Mesothelial cell of epicardium (in vitro differentiated cells): ENCODE measurements at regions not wholly inside any gene's neighbourhood (a gene's known extent, or its start where the extent isn't known, plus 50 kb on each side); places are given as distances from the start of the nearest gene placed in this dataset.
A peak's percentile ranks its signal among the peaks of the same experiment; 100 is the strongest.

ENCODE experiments used
- DNase-seq, 2 experiments: peaks; one replicate each; pipeline ENCODE4 v3.0.0; 2021; ENCODE audit warnings: low spot score in 2 of 2; ENCODE audit not compliant: unreplicated experiment in 2 of 2
- H3K27ac Mint-ChIP-seq: 2 replicates; pipeline ENCODE4 v1.8.0; 2021; ENCODE audit warnings: mixed read lengths
- H3K27me3 Mint-ChIP-seq: 2 replicates; pipeline ENCODE4 v1.8.0; 2021; ENCODE audit warnings: low read depth, mixed read lengths
- H3K36me3 Mint-ChIP-seq: 2 replicates; pipeline ENCODE4 v1.8.0; 2021; ENCODE audit warnings: mixed read lengths
- H3K4me1 Mint-ChIP-seq: 2 replicates; pipeline ENCODE4 v1.8.0; 2021; ENCODE audit warnings: mixed read lengths
- H3K4me3 Mint-ChIP-seq: 2 replicates; pipeline ENCODE4 v1.8.0; 2021; ENCODE audit warnings: mild to moderate bottlenecking, moderate library complexity, mixed read lengths
- H3K9me3 Mint-ChIP-seq: 2 replicates; pipeline ENCODE4 v1.8.0; 2021; ENCODE audit warnings: mixed read lengths
- CTCF ChIP-seq: fragments of 200-600 bp; sonication (generic); IDR thresholded peaks from one replicate; pipeline ENCODE4 v1.5.0; 2021; ENCODE audit warnings: antibody characterized with exemption; ENCODE audit not compliant: unreplicated experiment

- Mint-ChIP-seq H3K36me3 (no peaks in the 10 kb centered on the region), H3K27ac (no peak overlapping the region), H3K4me1 (no peaks in the 10 kb centered on the region)
Measured at GRCh38 chr6:166097914-166098522, 69.6 kb downstream of the TBXT start.

GRCh38 chr6:166087852-166088251 lies 79.8 kb downstream of the TBXT start:
- no peak for DNase-seq
- Mint-ChIP-seq H3K27ac (no peak overlapping the region), H3K4me3 (no peak overlapping the region), H3K27me3 (peaks cover 18% of the 10 kb centered on the region), H3K36me3 (no peaks in the 10 kb centered on the region), H3K9me3 (no peaks in the 10 kb centered on the region), H3K4me1 (no peaks in the 10 kb centered on the region)
- no peak for TF ChIP-seq CTCF

More at GRCh38 chr6:166097914-166098522, 69.6 kb downstream of the TBXT start:
- Mint-ChIP-seq H3K4me3 (peak overlapping the region; percentile 72), H3K27me3 (peaks cover 54% of the 10 kb centered on the region), H3K9me3 (peaks cover 27% of the 10 kb centered on the region)
- DNase-seq: peak; percentile 70 to 93
- peak; percentile 94 for TF ChIP-seq CTCF

GRCh38 chr6:166087246-166087645 lies 80.4 kb downstream of the TBXT start:
- Mint-ChIP-seq H3K4me3 (no peak overlapping the region), H3K4me1 (no peaks in the 10 kb centered on the region), H3K27ac (no peak overlapping the region), H3K27me3 (peaks cover 18% of the 10 kb centered on the region), H3K9me3 (no peaks in the 10 kb centered on the region), H3K36me3 (no peaks in the 10 kb centered on the region)
- TF ChIP-seq CTCF: no peak
- no peak for DNase-seq

GRCh38 chr6:166085500-166085899 lies 82.2 kb downstream of the TBXT start:
- Mint-ChIP-seq H3K27ac (no peak overlapping the region), H3K27me3 (peaks cover 23% of the 10 kb centered on the region), H3K4me3 (no peak overlapping the region), H3K4me1 (no peaks in the 10 kb centered on the region), H3K36me3 (no peaks in the 10 kb centered on the region), H3K9me3 (no peaks in the 10 kb centered on the region)
- no peak for DNase-seq
- no peak for TF ChIP-seq CTCF

GRCh38 chr6:166084951-166085350 lies 82.7 kb downstream of the TBXT start:
- Mint-ChIP-seq H3K9me3 (no peaks in the 10 kb centered on the region), H3K27ac (no peak overlapping the region), H3K4me1 (no peaks in the 10 kb centered on the region), H3K27me3 (peaks cover 23% of the 10 kb centered on the region), H3K36me3 (no peaks in the 10 kb centered on the region), H3K4me3 (no peak overlapping the region)
- no peak for DNase-seq
- no peak for TF ChIP-seq CTCF

GRCh38 chr6:166079841-166080240 lies 87.8 kb downstream of the TBXT start:
- DNase-seq: no peak
- Mint-ChIP-seq H3K27ac (no peak overlapping the region), H3K9me3 (no peaks in the 10 kb centered on the region), H3K36me3 (no peaks in the 10 kb centered on the region), H3K4me1 (no peaks in the 10 kb centered on the region), H3K4me3 (no peak overlapping the region), H3K27me3 (peaks cover 29% of the 10 kb centered on the region)
- no peak for TF ChIP-seq CTCF
